HG02981 (cell line): ENCODE measurements at regions not wholly inside any gene's neighbourhood (a gene's known extent, or its start where the extent isn't known, plus 50 kb on each side); places are given as distances from the start of the nearest gene placed in this dataset.
"Not testable (repeated sequence)": the region's sequence is repeated elsewhere in the genome, so short reads cannot be mapped to it uniquely, and the experiment has no call there.

Experiments used
- ATAC-seq: cut with Tn5 transposase; IDR thresholded peaks from one replicate; pipeline ENCODE4 v1.9.1; 2021; ENCODE audit warnings: mild to moderate bottlenecking, moderate library complexity; ENCODE audit not compliant: unreplicated experiment

DNA sequence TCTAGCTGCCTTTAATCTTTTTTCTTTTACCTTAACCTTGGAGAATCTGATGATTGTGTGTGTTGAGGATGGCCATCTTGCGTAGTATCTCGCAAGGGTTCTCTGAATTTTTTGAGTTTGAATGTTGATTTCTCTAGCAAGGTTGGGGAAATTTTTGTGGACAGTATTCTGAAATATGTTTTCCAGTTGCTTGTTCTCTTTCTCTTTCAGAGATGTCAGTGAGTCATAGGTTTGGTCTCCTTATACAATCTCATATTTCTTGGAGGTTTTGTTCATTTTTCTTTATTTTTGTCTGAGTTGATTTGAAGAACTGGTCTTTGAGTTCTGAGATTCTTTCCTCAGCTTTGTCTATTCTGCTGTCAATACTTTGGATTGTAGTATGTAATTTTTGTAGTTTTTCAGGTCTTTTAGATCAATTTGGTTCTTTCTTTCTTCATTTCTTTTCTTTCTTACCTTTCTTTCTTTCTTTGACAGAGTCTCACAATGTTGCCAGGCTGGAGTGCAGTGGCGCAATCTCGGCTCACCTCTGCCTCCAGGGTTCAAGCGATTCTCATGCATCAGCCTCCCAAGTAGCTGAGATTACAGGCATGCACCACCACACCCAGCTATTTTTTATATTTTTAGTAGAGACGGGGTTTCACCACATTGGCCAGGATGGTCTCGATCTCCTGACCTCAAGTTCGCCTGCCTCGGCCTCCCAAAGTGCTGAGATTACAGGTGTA, 366.4 kb upstream of the RASGRP1 start:
- no peak for ATAC-seq

DNA sequence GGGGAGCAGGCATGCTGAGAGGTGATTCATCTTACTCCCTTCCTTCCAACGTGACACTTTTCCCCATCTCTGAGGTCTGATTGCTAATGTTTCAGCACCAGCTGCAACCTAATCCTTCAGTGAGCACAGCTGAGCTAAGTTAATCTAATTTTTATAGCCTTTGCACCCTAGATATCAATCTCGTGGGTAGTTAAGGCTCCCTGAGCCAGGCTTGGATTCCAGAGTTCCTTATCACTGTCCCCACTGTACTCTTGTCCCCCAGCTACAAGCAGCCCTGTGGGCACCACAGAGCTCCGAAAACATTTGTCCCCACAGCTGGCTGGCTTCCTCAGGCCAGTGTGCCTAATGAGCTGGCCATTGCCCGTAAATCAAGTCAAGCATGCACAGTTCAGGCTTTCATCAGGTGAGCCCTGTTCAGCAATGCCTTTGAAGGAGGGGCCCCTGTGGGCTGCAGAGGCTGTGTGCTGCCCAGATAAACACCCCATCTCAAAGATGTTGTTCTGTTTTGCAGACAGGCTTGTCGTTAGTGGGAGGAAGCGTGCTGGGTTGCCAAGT, 376.9 kb upstream of the RASGRP1 start:
- ATAC-seq, result no peak

DNA sequence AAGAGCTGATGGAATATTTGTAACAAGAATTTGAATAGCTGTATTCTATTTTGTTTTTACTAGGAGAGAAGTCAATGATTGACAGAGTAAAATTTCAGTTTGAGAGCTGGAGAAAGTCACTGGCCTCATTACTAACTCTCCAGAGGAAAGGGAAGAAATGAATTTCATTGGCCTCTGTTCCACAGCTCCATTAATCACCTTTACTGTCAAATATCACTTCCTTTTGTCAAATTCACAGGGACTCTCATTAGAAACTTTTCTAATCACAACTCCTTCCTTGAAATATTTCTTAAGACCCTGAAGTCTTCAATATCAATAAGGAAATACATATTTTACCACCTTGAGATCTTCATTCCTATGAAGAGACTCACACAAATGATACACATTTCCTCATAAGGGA, 379.9 kb upstream of the RASGRP1 start:
- ATAC-seq, result no peak

DNA sequence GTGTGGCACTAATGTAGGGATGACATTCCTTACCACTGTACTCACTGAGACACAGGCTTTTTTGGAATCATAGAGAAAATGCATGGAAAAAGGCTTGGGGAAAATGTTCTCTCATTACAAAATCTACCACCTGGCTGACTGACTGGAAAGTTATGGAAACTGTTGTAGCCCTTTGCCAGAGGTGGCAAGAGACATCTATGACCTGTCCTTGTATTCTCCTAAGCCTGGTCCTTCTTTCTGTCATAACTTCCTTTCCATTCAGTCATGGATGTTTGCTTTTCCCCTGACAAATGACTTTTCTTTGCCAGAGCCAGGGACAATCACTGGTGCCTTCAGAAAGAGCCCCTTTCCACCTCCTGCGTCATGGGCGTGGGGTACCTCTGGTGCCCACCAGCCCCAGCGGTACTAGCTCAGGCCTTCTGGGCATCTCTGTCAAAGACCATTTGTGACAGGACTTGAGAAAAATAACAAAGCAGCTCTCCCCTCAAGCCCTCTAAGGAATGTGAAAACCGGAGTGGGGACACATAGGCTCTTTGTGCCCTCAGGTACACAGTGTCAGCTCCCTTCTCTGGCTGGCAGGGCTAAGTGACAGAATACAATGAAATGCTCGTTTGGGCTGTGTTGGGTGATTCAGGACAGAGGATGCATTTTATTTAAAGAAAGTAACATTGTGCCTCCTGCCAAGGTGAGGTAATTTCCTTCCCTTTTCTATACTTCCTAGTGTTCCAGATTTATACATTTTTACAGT, 381.1 kb upstream of the RASGRP1 start:
- no peak for ATAC-seq

DNA sequence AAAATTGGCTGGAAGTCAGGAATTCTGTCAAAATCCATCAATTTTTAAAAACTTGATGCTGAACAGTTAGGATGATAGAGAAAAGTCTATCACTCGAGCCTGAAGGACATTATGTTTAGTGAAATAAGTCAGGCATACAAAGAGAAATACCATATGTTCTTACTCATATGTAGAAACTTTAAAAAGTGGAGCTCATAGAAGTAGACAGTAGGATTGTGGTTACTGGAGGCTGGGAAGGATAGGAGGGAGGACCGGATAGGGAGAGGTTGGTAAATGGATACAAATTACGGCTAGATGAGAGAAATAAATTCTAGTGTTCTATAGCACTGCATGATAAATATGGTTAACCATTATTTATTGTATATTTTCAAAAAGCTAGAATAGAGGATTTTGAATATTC, 389.5 kb upstream of the RASGRP1 start:
- no peak for ATAC-seq

DNA sequence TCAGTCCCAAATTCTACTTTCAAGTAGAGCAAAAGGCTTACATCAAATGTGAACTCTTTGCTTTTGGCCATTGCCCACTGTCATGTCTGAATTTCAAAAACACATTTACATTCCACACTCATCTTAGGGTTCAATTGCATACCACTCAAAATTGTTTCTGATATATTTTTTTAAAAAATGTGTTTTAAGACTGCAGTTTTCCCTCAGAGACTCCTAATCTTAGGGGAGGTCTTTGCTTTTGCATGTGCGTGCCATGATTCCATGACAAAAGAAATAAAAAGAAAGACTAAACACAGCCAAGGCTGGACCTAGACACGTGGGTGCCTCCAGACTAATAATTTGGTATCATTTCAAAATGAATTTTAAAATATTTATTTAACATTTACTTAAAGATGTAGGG, 396.8 kb upstream of the RASGRP1 start:
- no peak for ATAC-seq

DNA sequence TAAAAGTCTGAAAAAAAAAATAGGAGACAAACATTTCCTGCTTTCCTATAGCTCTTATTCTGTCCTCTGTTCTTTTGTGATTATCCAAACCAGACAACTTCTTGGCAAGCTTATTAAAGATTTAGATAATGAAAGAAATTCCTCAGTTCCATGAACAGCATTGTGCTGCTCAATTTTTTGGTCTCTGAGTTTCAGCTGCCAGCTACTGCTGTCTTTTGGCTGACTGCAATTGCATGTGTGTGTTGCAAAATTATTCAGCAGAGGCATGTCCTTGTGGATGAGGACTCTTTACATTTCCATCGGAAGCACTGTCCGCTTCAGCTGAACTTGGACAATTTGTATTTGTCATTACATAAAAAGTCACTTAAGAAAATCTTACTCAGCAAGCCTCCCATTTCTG, 397.3 kb upstream of the RASGRP1 start:
- ATAC-seq, result no peak

DNA sequence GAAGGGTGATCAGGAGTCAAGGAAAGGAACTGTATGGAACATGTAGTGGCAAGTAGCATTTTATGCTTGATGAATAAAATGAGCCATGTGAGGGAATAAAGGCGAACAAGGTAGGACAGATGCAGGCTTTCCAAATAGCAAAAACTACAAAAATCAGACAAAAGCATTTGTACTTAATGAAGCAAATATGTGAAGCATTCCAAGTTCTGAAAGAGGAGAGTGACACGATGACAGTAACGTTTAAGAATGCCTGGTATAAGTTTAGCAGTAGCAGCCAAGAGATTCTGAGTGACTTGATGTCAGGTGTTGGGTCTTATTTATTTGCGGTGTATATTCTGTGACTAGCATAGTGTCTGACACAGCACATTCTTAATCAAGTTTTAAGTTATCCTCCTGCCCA, 408.2 kb upstream of the RASGRP1 start:
- no peak for ATAC-seq

DNA sequence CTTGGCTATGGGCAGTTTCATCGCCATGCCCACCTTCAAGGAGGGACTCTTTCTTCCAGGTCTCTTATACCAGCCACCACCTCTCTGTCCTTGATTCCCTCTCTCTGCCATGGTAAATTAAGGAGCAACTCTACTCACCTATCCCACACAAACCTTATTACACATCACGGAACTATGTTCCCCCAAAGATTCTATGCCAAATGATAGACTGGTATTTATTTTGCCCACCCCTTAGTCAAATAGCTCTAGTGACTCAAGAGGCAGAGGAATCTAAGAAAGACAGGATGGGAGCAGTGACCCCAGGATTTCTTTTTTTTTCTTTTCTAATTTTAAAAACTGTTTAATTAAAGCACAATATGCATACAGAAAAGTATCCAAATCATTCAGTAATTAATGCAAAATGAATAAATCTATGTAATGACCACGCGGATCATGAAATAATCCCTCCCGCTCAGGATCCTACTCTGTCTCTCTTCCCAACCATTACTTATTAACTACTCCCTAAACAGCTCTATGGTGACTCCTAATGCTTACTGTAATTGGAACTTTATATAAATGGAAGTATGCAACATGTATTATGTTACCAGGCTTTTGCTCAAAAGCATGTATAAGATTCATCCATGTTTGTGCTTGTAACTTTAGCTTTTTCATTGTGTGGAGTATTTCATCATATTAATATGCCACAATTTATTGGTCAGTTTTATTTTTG, 410.8 kb upstream of the RASGRP1 start:
- no peak for ATAC-seq

DNA sequence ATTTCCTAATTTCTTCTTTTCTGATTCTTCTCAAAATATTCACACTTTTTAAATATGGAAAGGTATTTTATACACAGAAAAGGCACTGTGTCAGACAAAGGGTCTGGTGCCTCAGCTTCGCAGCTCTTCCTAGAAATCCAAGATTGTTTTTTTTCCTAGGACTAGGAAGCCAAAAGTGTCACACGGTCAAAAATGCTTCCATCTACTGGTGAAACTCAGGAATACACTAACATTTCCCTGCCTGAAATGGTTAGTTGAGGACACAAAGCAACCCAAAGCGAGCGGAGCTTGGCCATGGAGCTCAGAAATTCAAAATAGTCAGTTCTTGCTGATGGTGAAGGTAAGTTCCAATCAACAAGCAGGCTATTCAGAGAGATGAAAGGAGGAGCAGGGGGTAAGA, 426.5 kb upstream of the RASGRP1 start:
- ATAC-seq, result no peak

DNA sequence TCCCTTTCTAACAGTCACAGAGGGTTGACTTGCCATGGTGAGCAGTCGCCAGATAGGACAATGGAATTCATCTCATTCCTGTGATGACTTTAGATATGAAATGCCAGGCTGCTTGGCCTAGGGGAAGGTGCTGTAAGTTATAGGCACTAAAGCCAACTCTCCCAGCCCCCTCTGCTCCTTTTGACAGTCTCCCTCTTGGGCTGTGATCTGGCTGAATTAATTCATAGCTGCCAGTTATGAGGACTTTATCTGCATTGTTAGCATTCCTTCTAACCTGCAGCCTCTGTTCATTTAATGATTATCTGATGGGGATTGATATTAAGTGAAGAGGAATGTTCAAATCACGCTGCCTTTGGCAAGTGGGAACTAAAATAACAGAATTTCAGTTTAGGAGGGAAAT, 427.1 kb upstream of the RASGRP1 start:
- ATAC-seq, result no peak

DNA sequence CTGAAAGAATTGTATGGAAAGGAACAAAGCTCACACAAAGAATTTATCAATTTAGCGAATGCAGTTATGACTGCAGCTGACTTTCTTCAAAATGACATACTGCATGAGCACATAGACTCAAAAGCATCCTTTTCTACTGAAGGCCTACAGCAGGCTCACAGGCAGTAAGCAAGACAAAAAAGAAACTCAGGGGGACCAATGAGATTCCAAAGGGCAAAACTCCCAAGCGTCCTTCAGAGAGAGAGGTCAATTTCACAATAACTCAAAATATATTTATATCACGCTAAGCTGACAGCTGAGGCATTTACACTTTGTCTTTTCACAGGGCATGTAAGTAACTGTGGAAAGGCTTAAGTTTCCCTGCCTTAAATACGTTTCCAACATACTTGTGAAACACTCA, 427.9 kb upstream of the RASGRP1 start:
- no peak for ATAC-seq

DNA sequence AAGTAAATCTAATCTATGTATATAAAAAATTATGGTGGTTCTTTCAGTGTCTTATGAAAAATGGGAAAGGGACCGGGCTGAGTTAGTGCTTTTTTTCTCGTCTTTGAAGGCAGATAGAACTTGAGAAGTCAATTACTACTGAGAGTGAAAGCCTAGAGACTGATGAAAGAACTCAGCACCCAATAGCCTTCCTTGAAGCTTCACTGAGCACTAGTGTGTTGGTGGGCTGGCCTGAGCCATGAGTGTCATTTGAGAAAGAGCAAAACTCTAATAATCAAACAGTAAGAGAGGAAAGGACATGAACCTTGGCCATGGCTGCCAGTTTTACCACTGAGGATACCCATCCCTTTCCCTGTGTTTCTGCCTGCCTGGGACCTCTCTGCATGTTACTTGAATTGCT, 428.3 kb upstream of the RASGRP1 start:
- ATAC-seq, result no peak

DNA sequence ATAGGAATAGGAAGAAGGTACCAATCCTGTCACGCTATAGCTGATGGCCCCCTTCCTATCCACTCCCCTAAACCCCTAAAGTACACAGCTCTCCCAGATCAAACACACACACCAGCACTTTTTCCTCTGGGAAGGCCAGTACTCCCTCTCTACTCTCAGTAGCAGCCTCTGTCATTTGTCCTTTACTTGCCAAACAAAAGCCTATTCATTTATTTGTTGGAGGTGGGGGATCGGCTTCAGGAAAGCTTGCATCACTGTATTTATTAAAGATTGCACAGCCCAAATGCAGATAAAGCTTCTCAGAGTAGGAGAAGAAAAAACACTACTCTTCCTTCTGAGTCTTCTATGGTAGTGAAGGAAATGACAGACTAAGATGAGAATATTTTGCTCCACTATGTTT, 429.7 kb upstream of the RASGRP1 start:
- ATAC-seq, result no peak

DNA sequence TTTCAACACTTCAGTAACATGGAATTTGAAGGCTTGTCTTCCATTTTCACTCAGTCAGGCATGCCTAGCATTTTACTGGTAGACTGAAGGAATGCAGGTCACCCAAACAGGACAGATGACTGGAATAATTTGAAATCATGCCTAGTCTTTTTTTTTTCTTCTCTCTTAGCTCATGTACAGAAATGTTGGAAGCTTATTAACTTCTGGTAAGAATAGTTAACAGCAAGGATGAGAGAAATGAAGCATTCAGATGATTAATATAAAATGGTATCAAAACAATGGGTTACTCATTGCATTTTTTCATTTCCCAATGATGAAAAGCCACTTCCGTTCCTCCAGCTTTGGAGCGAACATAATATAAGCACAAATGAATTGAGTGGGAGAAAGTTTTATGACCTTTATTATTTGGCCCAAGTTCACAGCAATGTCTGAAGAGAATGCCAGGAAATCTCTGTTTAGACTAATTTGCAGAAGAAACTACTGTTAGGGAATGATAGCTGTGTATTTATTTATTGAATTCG, 431.6 kb upstream of the RASGRP1 start:
- ATAC-seq, result no peak

DNA sequence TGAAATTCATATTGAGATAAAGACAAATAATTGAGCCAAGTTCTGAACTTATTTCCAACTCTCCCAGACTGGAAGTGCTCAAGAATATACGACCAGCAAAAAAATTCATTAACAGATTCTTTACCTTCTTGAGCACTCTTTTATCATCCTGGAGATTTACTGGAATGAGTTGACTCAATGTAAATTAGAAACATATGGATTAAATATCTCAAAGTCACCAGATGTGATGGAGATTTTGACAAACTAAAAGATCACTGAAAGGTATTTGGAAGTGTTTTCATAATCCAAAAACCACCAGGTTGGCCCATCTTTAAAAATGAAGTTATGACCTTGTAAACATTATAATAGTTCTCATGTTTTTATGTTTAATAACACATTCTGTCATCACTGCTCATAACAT, 433.2 kb upstream of the RASGRP1 start:
- no peak for ATAC-seq

DNA sequence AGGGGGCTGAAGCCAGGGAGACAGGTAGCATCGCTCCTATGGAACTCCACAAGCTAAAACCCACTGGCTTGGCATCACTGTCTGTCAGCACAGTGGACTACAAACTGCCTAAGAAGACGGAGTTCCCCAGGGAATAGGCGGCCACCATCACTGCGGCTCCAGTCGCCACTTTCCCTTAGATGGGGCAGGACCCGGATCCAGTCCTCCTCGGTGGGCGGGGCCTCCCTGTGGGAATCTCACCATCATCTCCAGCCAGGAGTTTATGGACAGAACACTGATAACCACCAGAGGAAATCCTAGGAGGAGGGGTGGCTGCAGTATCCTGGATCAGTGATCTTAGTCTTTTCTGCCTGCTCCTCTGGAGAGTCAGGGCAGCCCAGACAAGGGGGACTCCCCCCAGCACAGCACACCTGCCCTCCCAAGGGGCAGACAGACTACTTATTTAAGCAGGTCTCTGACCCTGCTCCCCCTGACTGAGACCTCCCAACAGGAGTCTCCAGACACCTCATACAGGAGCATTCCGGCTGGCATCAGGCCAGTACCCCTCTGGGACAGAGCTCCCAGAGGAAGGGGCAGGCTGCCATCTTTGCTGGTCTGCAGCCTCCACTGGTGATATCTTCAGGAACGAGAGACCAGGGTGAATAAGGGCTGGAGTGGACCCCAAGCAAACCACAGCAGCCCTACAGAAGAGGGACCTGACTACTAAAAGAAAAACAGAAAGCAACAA, 435.6 kb upstream of the RASGRP1 start:
- no peak for ATAC-seq

DNA sequence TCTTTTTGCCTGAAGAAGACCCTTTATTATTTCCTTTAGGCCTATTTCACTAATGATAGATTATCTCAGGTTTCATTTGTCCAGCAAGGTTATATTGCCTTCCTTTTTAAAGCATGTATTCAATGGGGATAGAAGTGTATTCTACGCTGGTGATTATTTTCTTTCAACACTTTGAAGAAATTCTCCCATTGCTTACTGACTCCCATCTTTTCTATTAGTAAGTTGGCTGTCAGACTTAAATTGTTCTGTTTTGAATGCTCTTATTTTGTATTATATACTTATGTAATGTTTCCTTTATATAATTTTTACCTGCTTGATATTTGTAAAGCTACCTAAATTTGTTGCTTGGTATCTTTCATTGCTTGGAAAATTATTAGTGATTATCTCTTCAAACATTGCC, 445.1 kb upstream of the RASGRP1 start:
- ATAC-seq, result no peak

DNA sequence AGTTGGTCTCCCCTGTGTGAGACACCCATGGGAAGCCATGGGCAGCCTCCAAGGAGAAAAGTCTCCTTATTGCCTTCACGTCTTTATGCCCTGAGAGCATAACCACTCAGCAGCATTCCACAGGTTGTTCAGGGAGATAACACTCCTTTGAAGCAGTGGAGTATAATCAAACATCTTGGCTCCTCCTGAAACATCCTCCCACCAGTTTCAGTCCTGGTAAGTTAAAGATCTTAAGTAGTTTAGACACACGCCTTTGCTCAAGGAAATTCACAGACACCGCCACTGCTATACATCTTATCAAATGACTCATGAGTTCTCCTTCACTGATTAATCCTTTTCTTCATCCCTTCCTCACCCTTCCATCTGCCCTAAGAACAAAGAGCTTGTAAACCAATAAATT, 446.5 kb upstream of the RASGRP1 start:
- not testable (repeated sequence) for ATAC-seq

DNA sequence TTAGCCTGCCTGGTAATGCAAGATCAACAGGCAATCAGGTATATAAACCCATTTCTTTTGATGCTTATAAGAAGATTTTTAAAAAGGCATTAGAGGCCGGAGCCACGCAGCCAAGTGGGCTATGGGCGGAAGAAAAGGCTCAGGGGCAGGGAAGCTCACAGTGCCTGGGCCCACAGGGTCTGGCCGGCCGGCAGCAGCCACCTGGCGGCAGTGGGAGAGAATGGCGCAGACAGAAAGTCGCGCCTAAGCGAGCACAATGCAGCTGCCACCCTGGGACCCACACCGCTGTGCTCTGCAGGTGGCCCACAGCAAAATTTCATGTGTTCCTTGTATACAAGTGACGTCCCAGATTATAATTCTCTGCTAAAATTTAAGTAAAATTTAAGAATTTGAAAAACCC, 448.6 kb upstream of the RASGRP1 start:
- ATAC-seq, result no peak

DNA sequence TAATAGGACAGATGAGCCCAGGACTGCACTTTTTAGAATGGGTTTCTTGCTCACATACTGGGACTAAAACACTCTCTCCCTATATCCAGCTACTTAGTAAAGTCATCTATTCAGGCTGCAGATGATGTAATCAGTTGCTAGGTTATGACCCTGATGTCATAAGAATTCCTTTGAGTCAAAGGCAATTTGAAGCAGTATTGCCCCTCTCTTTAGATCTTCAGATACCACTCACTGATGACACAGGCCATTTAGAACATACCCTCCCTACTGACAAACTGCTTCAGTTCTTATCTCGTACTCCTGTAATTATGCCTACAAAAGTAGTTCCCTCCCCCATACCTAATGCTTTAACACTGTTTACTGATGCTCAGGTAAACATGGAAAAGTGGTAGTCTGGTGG, 450.1 kb upstream of the RASGRP1 start:
- no peak for ATAC-seq
